NCI-H146 treated with DMSO at 0.1 percent for 48 hours (cell line): ENCODE measurements at regions not wholly inside any gene's neighbourhood (a gene's known extent, or its start where the extent isn't known, plus 50 kb on each side); places are given as distances from the start of the nearest gene placed in this dataset.
A peak's percentile ranks its signal among the peaks of the same experiment; 100 is the strongest.
"Not testable (repeated sequence)": the region's sequence is repeated elsewhere in the genome, so short reads cannot be mapped to it uniquely, and the experiment has no call there.

ENCODE experiments used
- DNase-seq: peaks from one replicate; lab custom pipeline; 2025; ENCODE audit not compliant: unreplicated experiment; lab: John Stamatoyannopoulos, UW

- DNase-seq, result no peak
These were observed 777.2 kb upstream of the TMEFF2 start for GRCh38 chr2:192971981-192972380.

- DNase-seq, result no peak
These were observed 774.3 kb upstream of the TMEFF2 start for GRCh38 chr2:192969055-192969454.

- no peak for DNase-seq
These were observed 766.2 kb upstream of the TMEFF2 start for GRCh38 chr2:192960945-192961344.

GRCh38 chr2:192958615-192959014 lies 763.9 kb upstream of the TMEFF2 start:
- DNase-seq, result not testable (repeated sequence)

GRCh38 chr2:192957425-192957824 lies 762.7 kb upstream of the TMEFF2 start:
- DNase-seq, result no peak

- no peak for DNase-seq
These were observed 758.4 kb upstream of the TMEFF2 start for GRCh38 chr2:192953116-192953515.

- no peak for DNase-seq
These were observed 757.5 kb upstream of the TMEFF2 start for GRCh38 chr2:192952245-192952644.

GRCh38 chr2:192948316-192948715 lies 753.6 kb upstream of the TMEFF2 start:
- DNase-seq, result no peak

- no peak for DNase-seq
These were observed 752.6 kb upstream of the TMEFF2 start for GRCh38 chr2:192947352-192947751.

GRCh38 chr2:192940767-192941166 lies 746.0 kb upstream of the TMEFF2 start:
- no peak for DNase-seq

GRCh38 chr2:192932376-192932775 lies 737.6 kb upstream of the TMEFF2 start:
- DNase-seq, result no peak

- DNase-seq, result not testable (repeated sequence)
These were observed 726.9 kb upstream of the TMEFF2 start for GRCh38 chr2:192921631-192922030.

GRCh38 chr2:192901446-192901845 lies 706.7 kb upstream of the TMEFF2 start:
- DNase-seq, result no peak

GRCh38 chr2:192899466-192899865 lies 704.7 kb upstream of the TMEFF2 start:
- no peak for DNase-seq

GRCh38 chr2:192893976-192894375 lies 699.2 kb upstream of the TMEFF2 start:
- DNase-seq, result not testable (repeated sequence)

- no peak for DNase-seq
These were observed 693.4 kb upstream of the TMEFF2 start for GRCh38 chr2:192888109-192888508.

- DNase-seq, result no peak
These were observed 692.6 kb upstream of the TMEFF2 start for GRCh38 chr2:192887337-192887736.

- peak; percentile 20 for DNase-seq
These were observed 691.9 kb upstream of the TMEFF2 start for GRCh38 chr2:192886636-192887035.

- peak; percentile 57 for DNase-seq
These were observed 690.9 kb upstream of the TMEFF2 start for GRCh38 chr2:192885569-192886160.

- DNase-seq, result no peak
These were observed 682.4 kb upstream of the TMEFF2 start for GRCh38 chr2:192877159-192877558.

- DNase-seq, result no peak
These were observed 682.0 kb upstream of the TMEFF2 start for GRCh38 chr2:192876698-192877097.

- DNase-seq, result no peak
These were observed 660.0 kb upstream of the TMEFF2 start for GRCh38 chr2:192854706-192855105.

GRCh38 chr2:192854031-192854430 lies 659.3 kb upstream of the TMEFF2 start:
- no peak for DNase-seq
